Heart left ventricle (tissue), 16 donors: ENCODE measurements at regions not wholly inside any gene's neighbourhood (a gene's known extent, or its start where the extent isn't known, plus 50 kb on each side); places are given as distances from the start of the nearest gene placed in this dataset.

Experiments used
- ATAC-seq, 4 donors: fragments of 200-7000 bp; cut with Tn5 transposase; one replicate each; pipeline ENCODE4 v1.9.1; 2020 to 2022; ENCODE audit warnings: moderate library complexity in 4 of 4, mild to moderate bottlenecking in 3 of 4, moderate number of reproducible peaks in 1 of 4
- DNase-seq, 5 donors: peaks; one replicate each; pipeline ENCODE4 v3.0.0-alpha.2; 2020
- H3K27ac ChIP-seq, 12 donors: fragments of 200-600 bp; sonication (generic) in 4 of 12; one replicate each; pipeline versions ENCODE4 v1.5.0 to v1.8.0; 2016 to 2022; ENCODE audit warnings: mild to moderate bottlenecking in 2 of 12
- H3K27me3 ChIP-seq, 9 donors: fragments of 200-600 bp; sonication (generic) in 2 of 9; one replicate each; pipeline versions ENCODE4 v1.5.1 to v1.8.0; 2016 to 2022; ENCODE audit warnings: mild to moderate bottlenecking in 3 of 9
- H3K36me3 ChIP-seq, 9 donors: fragments of 200-600 bp; sonication (generic) in 2 of 9; one replicate each; pipeline versions ENCODE4 v1.5.0 to v1.8.0; 2018 to 2022; ENCODE audit warnings: mild to moderate bottlenecking in 2 of 9
- H3K4me1 ChIP-seq, 12 donors: fragments of 200-600 bp; sonication (generic) in 4 of 12; one replicate each; pipeline versions ENCODE4 v1.5.0 to v1.8.0; 2016 to 2022; ENCODE audit warnings: mild to moderate bottlenecking in 3 of 12
- H3K4me3 ChIP-seq, 12 donors: fragments of 200-600 bp; sonication (generic) in 4 of 12; one replicate each; pipeline versions ENCODE4 v1.5.0 to v1.8.0; 2017 to 2022; ENCODE audit warnings: mild to moderate bottlenecking in 9 of 12, moderate library complexity in 4 of 12
- H3K9me3 ChIP-seq, 12 donors: fragments of 200-600 bp; sonication (generic) in 4 of 12; one replicate each; pipeline versions ENCODE4 v1.5.0 to v1.8.0; 2016 to 2022; ENCODE audit warnings: mild to moderate bottlenecking in 1 of 12
- CTCF ChIP-seq, 12 donors: fragments of 200-600 bp; sonication (generic) in 4 of 12; IDR thresholded peaks; one replicate each; pipeline versions ENCODE4 v1.5.0 to v1.8.0; 2018 to 2022; ENCODE audit warnings: antibody characterized with exemption in 12 of 12, mild to moderate bottlenecking in 5 of 12
- POLR2A ChIP-seq, 2 donors: fragments of 450-650 bp; IDR thresholded peaks; one replicate each; pipeline ENCODE4 v1.6.1; 2017; ENCODE audit warnings: antibody characterized with exemption in 2 of 2, mild to moderate bottlenecking in 2 of 2, moderate library complexity in 2 of 2
- WGBS, 4 donors: extraction: QIAGEN DNeasy Blood & Tissue Kit in 2 of 4; methylation state at CpG; one replicate each; pipeline versions ENCODE4 v1.1.5 to v1.1.7; 2013 to 2018; 5-methylcytosine and 5-hydroxymethylcytosine counted together
- intact Hi-C, 10 donors: fragments of 100-400 bp; cut with DNase I; formaldehyde crosslinking; loops; one replicate each; pipeline versions ENCODE4 v1.11.1 to v1.14.2; 2022
- donor health status: ischemic (EF 13 %, LVEDD 7.1; RV severe dilation, severe dysfunction).
- donor health status: healthy with polysubstance abuse.
- donor health status: DM: no; HTN: yes; CAD: no.
- donor health status: DM: no; HTN: no; CAD: no.
- donor health status: ischemic (EF 25% LVEDD 6.9; RV normal size, moderate dysfunction).
- donor health status: ischemic (EF 25% LVEDD 5.7; RV mildly dilated, moderate dysfunction).
- donor health status: healthy.
- donor health status: DM: yes; HTN: yes; CAD: no.
- donor health status: ischemic (EF 35%, LVEDD 5.7; RV mildly dilated, moderate dysfunction).
- donor health status: nonischemic (EF 11% LVEDD 7.7; RV severe dilation, severe dysfunction).
- donor health status: DM: yes; HTN: yes; CAD: no.
- donor health status: PGD.
- donor health status: ischemic (EF 29% LVEDD 5.4; RV normal size, mild dysfunction).
- donor health status: nonischemic (EF 23%, LVEDD 6.1; RV moderate dilation, normal function).

GRCh38 chr12:42737398-42737797 is 147.9 kb upstream of the PRICKLE1 start:
- ATAC-seq = no peak
- H3K27ac ChIP-seq = peak overlapping the region in 4 of 12 donors; percentile 8 to 70 (median 40)
- no peaks in the 10 kb centered on the region for H3K9me3 ChIP-seq
- no peak overlapping the region for H3K4me3 ChIP-seq
- H3K4me1 ChIP-seq = peaks cover 2 to 47% (median 15%) of the 10 kb centered on the region in 12 donors
- DNase-seq = no peak
- no peaks in the 10 kb centered on the region for H3K27me3 ChIP-seq
- H3K36me3 ChIP-seq = no peaks in the 10 kb centered on the region
- WGBS, 4 donors = 86 to 96% (median 91%) methylated on average over 3 of the region's 3 CpGs
- TF ChIP-seq CTCF (IDR thresholded peaks at IDR 0.05) (no peak), POLR2A (IDR thresholded peaks at IDR 0.05) (no peak)
- intact Hi-C loops = loop anchor here in 4 of 10 donors (2.0 to 10.0 kb wide), 3 partner anchors 53 to 237 kb away; partner anchors contain the start of gene PRICKLE1 (in 2 of the 4)

GRCh38 chr12:42735861-42736361 is 146.4 kb upstream of the PRICKLE1 start:
- 34 to 49% (median 37%) methylated on average over 11 of the region's 11 CpGs for WGBS, 4 donors

GRCh38 chr12:42733911-42734310 is 144.4 kb upstream of the PRICKLE1 start:
- Histone ChIP-seq H3K9me3 (no peaks in the 10 kb centered on the region), H3K4me1 (peaks cover 0 to 26% (median 10%) of the 10 kb centered on the region in 12 donors), H3K27ac (no peak overlapping the region), H3K4me3 (no peak overlapping the region), H3K27me3 (no peaks in the 10 kb centered on the region), H3K36me3 (no peaks in the 10 kb centered on the region)
- DNase-seq (no peak), ATAC-seq (no peak)
- WGBS, 4 donors = 51 to 91% (median 77%) methylated on average over 3 of the region's 3 CpGs
- TF ChIP-seq POLR2A (IDR thresholded peaks at IDR 0.05) (no peak), CTCF (IDR thresholded peaks at IDR 0.05) (no peak)
- intact Hi-C loops = loop anchor here in 1 of 10 donors (10.0 kb wide), 1 partner anchor 241 kb away; no protein-coding TSS in a partner anchor

More at GRCh38 chr12:42735861-42736361, 146.4 kb upstream of the PRICKLE1 start:
- no peaks in the 10 kb centered on the region for H3K27me3 ChIP-seq
- no peaks in the 10 kb centered on the region for H3K36me3 ChIP-seq
- peak overlapping the region; percentile 9 to 91 (median 70) for H3K27ac ChIP-seq
- TF ChIP-seq POLR2A (IDR thresholded peaks at IDR 0.05) = no peak
- TF ChIP-seq CTCF (IDR thresholded peaks at IDR 0.05) = no peak
- no peaks in the 10 kb centered on the region for H3K9me3 ChIP-seq
- intact Hi-C loops = loop anchor here in 4 of 10 donors (2.0 to 10.0 kb wide), 3 partner anchors 55 to 239 kb away; partner anchors contain the start of gene PRICKLE1 (in 2 of the 4)
- peak overlapping the region in 6 of 12 donors; percentile 13 to 48 (median 32) for H3K4me3 ChIP-seq
- ATAC-seq (peak; percentile 94 to 96 (median 96)), DNase-seq (peak; percentile 57 to 90 (median 77))
- peaks cover 0 to 32% (median 10%) of the 10 kb centered on the region in 12 donors for H3K4me1 ChIP-seq

GRCh38 chr12:42732908-42733411 is 143.4 kb upstream of the PRICKLE1 start:
- H3K4me1 ChIP-seq = peaks cover 0 to 24% (median 9%) of the 10 kb centered on the region in 12 donors
- 63 to 79% (median 77%) methylated on average over 3 of the region's 3 CpGs for WGBS, 4 donors
- no peaks in the 10 kb centered on the region for H3K9me3 ChIP-seq
- TF ChIP-seq POLR2A (IDR thresholded peaks at IDR 0.05) (no peak), CTCF (IDR thresholded peaks at IDR 0.05) (no peak)
- DNase-seq (no peak), ATAC-seq (no peak)
- H3K4me3 ChIP-seq = no peak overlapping the region
- H3K36me3 ChIP-seq = no peaks in the 10 kb centered on the region
- no peak overlapping the region for H3K27ac ChIP-seq
- intact Hi-C loops = loop anchor here in 1 of 10 donors (10.0 kb wide), 1 partner anchor 242 kb away; no protein-coding TSS in a partner anchor
- H3K27me3 ChIP-seq = no peaks in the 10 kb centered on the region
